H9 (cell line): ENCODE measurements at regions not wholly inside any gene's neighbourhood (a gene's known extent, or its start where the extent isn't known, plus 50 kb on each side); places are given as distances from the start of the nearest gene placed in this dataset.
"Not testable (repeated sequence)": the region's sequence is repeated elsewhere in the genome, so short reads cannot be mapped to it uniquely, and the experiment has no call there.

Source experiments
- DNase-seq: peaks from one replicate; pipeline ENCODE4 v3.0.0-alpha.2; 2017
- H2AFZ ChIP-seq: one replicate; pipeline ENCODE4 v1.6.1; 2013; ENCODE audit warnings: mild to moderate bottlenecking, low read length, control low read depth, moderate library complexity
- H2AK5ac ChIP-seq: 2 replicates; pipeline ENCODE4 v1.6.1; 2013; ENCODE audit warnings: low read length, control low read depth, mixed read lengths; ENCODE audit not compliant: insufficient read length
- H2BK120ac ChIP-seq: one replicate; pipeline ENCODE4 v1.6.1; 2013; ENCODE audit warnings: low read depth, mild to moderate bottlenecking, low read length, control low read depth, inconsistent platforms; ENCODE audit not compliant: poor library complexity, severe bottlenecking
- H2BK12ac ChIP-seq: 2 replicates; pipeline ENCODE4 v1.6.1; 2013; ENCODE audit warnings: low read length, control low read depth, mixed read lengths, low read depth; ENCODE audit not compliant: insufficient read length
- H2BK15ac ChIP-seq: 2 replicates; pipeline ENCODE4 v1.6.1; 2013; ENCODE audit warnings: low read depth, low read length, control low read depth
- H2BK20ac ChIP-seq: one replicate; pipeline ENCODE4 v1.6.1; 2013; ENCODE audit warnings: low read depth, mild to moderate bottlenecking, low read length, control low read depth, inconsistent platforms; ENCODE audit not compliant: poor library complexity, severe bottlenecking
- H2BK5ac ChIP-seq: 2 replicates; pipeline ENCODE4 v1.6.1; 2013; ENCODE audit warnings: low read length, control low read depth, mixed read lengths; ENCODE audit not compliant: insufficient read length
- H3K14ac ChIP-seq: 2 replicates; pipeline ENCODE4 v1.6.1; 2013; ENCODE audit warnings: low read length, control low read depth; ENCODE audit not compliant: insufficient read depth
- H3K18ac ChIP-seq: 2 replicates; pipeline ENCODE4 v1.6.1; 2013; ENCODE audit warnings: low read depth, mild to moderate bottlenecking, mixed read lengths, low read length, control low read depth; ENCODE audit not compliant: insufficient read length
- H3K23ac ChIP-seq: 2 replicates; pipeline ENCODE4 v1.6.1; 2013; ENCODE audit warnings: low read length, control low read depth, mixed read lengths, low read depth; ENCODE audit not compliant: insufficient read length
- H3K23me2 ChIP-seq: 2 replicates; pipeline ENCODE4 v1.6.1; 2013; ENCODE audit warnings: low read depth, mild to moderate bottlenecking, mixed read lengths, low read length, control low read depth; ENCODE audit not compliant: insufficient read length, poor library complexity, severe bottlenecking
- H3K27ac ChIP-seq: 2 replicates; pipeline ENCODE4 v1.5.1; 2013; ENCODE audit warnings: low read length, control low read depth, mixed read lengths, low read depth; ENCODE audit not compliant: insufficient read length
- H3K27me3 ChIP-seq: 2 replicates; pipeline ENCODE4 v1.6.1; 2013; ENCODE audit warnings: low read length, control low read depth, inconsistent platforms; ENCODE audit not compliant: insufficient read depth
- H3K4ac ChIP-seq: 2 replicates; pipeline ENCODE4 v1.6.1; 2013; ENCODE audit warnings: low read depth, mild to moderate bottlenecking, control low read depth, inconsistent platforms, low read length, moderate library complexity
- H3K4me1 ChIP-seq: 2 replicates; pipeline ENCODE4 v1.6.1; 2013; ENCODE audit warnings: low read length, control low read depth, inconsistent platforms; ENCODE audit not compliant: insufficient read depth
- H3K4me2 ChIP-seq: 2 replicates; pipeline ENCODE4 v1.6.1; 2013; ENCODE audit warnings: low read length, control low read depth, mixed read lengths; ENCODE audit not compliant: insufficient read length, insufficient read depth
- H3K56ac ChIP-seq: 2 replicates; pipeline ENCODE4 v1.6.1; 2013; ENCODE audit warnings: low read depth, mild to moderate bottlenecking, mixed read lengths, low read length, control low read depth; ENCODE audit not compliant: insufficient read length
- H3K79me1 ChIP-seq: 2 replicates; pipeline ENCODE4 v1.6.1; 2013; ENCODE audit warnings: low read depth, mild to moderate bottlenecking, moderate library complexity, low read length, control low read depth, inconsistent platforms; ENCODE audit not compliant: insufficient read depth, poor library complexity, severe bottlenecking
- H3K79me2 ChIP-seq: 2 replicates; pipeline ENCODE4 v1.6.1; 2013; ENCODE audit warnings: low read length, control low read depth, inconsistent platforms; ENCODE audit not compliant: insufficient read depth
- H3K9ac ChIP-seq: 2 replicates; pipeline ENCODE4 v1.6.1; 2013; ENCODE audit warnings: low read length, control low read depth, mixed read lengths; ENCODE audit not compliant: insufficient read length; ENCODE audit errors: extremely low read depth
- H3K9me3 ChIP-seq: one replicate; pipeline ENCODE4 v1.6.1; 2013; ENCODE audit warnings: low read depth, low read length, inconsistent platforms; ENCODE audit not compliant: control insufficient read depth
- H3T11ph ChIP-seq: one replicate; pipeline ENCODE4 v1.6.1; 2013; ENCODE audit warnings: mild to moderate bottlenecking, low read length, control low read depth, inconsistent platforms
- H4K20me1 ChIP-seq: one replicate; pipeline ENCODE4 v1.6.1; 2013; ENCODE audit not compliant: control insufficient read depth, insufficient read length, insufficient read depth
- H4K5ac ChIP-seq: 2 replicates; pipeline ENCODE4 v1.6.1; 2013; ENCODE audit warnings: low read depth, mild to moderate bottlenecking, mixed read lengths, low read length, control low read depth; ENCODE audit not compliant: insufficient read length
- H4K8ac ChIP-seq: replicated peaks from 2 replicates; pipeline ENCODE4 v1.6.1; 2013; ENCODE audit warnings: low read length, control low read depth, mixed read lengths, low read depth; ENCODE audit not compliant: insufficient read length
- H4K91ac ChIP-seq: 2 replicates; pipeline ENCODE4 v1.6.1; 2013; ENCODE audit warnings: low read depth, mild to moderate bottlenecking, moderate library complexity, mixed read lengths, low read length, control low read depth; ENCODE audit not compliant: insufficient read length
- H3K27ac Mint-ChIP-seq, 3 experiments: 2 replicates in 2 of 3; 3 replicates in 1 of 3; pipeline ENCODE4 v1.8.0; 2020 to 2021; ENCODE audit warnings: mixed read lengths in 3 of 3, mild to moderate bottlenecking in 1 of 3, moderate library complexity in 1 of 3
- H3K27me3 Mint-ChIP-seq: 2 replicates; pipeline ENCODE4 v1.8.0; 2021; ENCODE audit warnings: low read depth, mild to moderate bottlenecking, moderate library complexity, mixed read lengths
- H3K36me3 Mint-ChIP-seq, 3 experiments: 2 replicates in 2 of 3; 3 replicates in 1 of 3; pipeline ENCODE4 v1.8.0; 2020 to 2021; ENCODE audit warnings: low read depth in 3 of 3, mixed read lengths in 3 of 3; ENCODE audit not compliant: insufficient read depth in 1 of 3
- H3K4me1 Mint-ChIP-seq, 2 experiments: 2 replicates each; pipeline ENCODE4 v1.8.0; 2020; ENCODE audit warnings: mixed read lengths in 2 of 2
- H3K4me3 Mint-ChIP-seq, 2 experiments: 2 replicates in 1 of 2; 3 replicates in 1 of 2; pipeline ENCODE4 v1.8.0; 2020 to 2021; ENCODE audit warnings: mild to moderate bottlenecking in 2 of 2, mixed read lengths in 2 of 2, moderate library complexity in 1 of 2
- H3K9me3 Mint-ChIP-seq, 2 experiments: 2 replicates in 1 of 2; 3 replicates in 1 of 2; pipeline ENCODE4 v1.8.0; 2020; ENCODE audit warnings: mild to moderate bottlenecking in 2 of 2, mixed read lengths in 2 of 2, moderate library complexity in 1 of 2
- WGBS: extraction: QIAGEN DNeasy Blood & Tissue Kit; methylation state at CpG from one replicate; pipeline ENCODE4 v1.1.7; 2013; ENCODE audit warnings: missing lambda C conversion rate, low lambda C conversion rate, mixed read lengths; ENCODE audit not compliant: insufficient read length; ENCODE audit errors: extremely low coverage; 5-methylcytosine and 5-hydroxymethylcytosine counted together

- Mint-ChIP-seq H3K27ac (peak overlapping the region in 1 of 3 experiments; percentile 77; a peak in 1 of 7 replicates), H3K4me1 (peaks cover 6 to 10% of the 10 kb centered on the region in 2 experiments), H3K27me3 (peaks cover 31% of the 10 kb centered on the region)
- not testable (repeated sequence) for H3K27me3 ChIP-seq, H2AFZ ChIP-seq, H4K8ac ChIP-seq, H2BK5ac ChIP-seq, H3K4me1 ChIP-seq, H3T11ph ChIP-seq, H3K79me1 ChIP-seq, H2AK5ac ChIP-seq, H3K27ac ChIP-seq, H3K23ac ChIP-seq, H2BK20ac ChIP-seq, H4K91ac ChIP-seq, H3K79me2 ChIP-seq, H3K23me2 ChIP-seq, H3K9me3 ChIP-seq, H4K5ac ChIP-seq, H3K56ac ChIP-seq, H3K4me3 Mint-ChIP-seq, H3K4me2 ChIP-seq, H2BK12ac ChIP-seq, H3K14ac ChIP-seq, H4K20me1 ChIP-seq, DNase-seq, H3K18ac ChIP-seq, H2BK15ac ChIP-seq, H3K4ac ChIP-seq, H3K36me3 Mint-ChIP-seq, H3K9me3 Mint-ChIP-seq, H2BK120ac ChIP-seq, H3K9ac ChIP-seq
- no CpG with 5 or more reads among the region's 8 CpGs for WGBS
These were observed 93.2 kb upstream of the LRPAP1 start for GRCh38 chr4:3625286-3625875.

- H3K79me1 ChIP-seq, H3K4me1 ChIP-seq, H3K27ac ChIP-seq, H3K9me3 Mint-ChIP-seq, H2BK12ac ChIP-seq, H3K14ac ChIP-seq, H3K27ac Mint-ChIP-seq, H2BK15ac ChIP-seq, H3K9me3 ChIP-seq, H4K5ac ChIP-seq, H3K36me3 Mint-ChIP-seq, H3K18ac ChIP-seq, H3K9ac ChIP-seq, H4K20me1 ChIP-seq, H3K56ac ChIP-seq, H3T11ph ChIP-seq, H4K91ac ChIP-seq, H3K4me2 ChIP-seq, H4K8ac ChIP-seq, H3K27me3 ChIP-seq, H2BK20ac ChIP-seq, DNase-seq, H3K4ac ChIP-seq, H3K23me2 ChIP-seq, H2AK5ac ChIP-seq, H3K79me2 ChIP-seq, H2AFZ ChIP-seq, H2BK120ac ChIP-seq, H2BK5ac ChIP-seq, H3K23ac ChIP-seq: not testable (repeated sequence)
- peaks cover 40% of the 10 kb centered on the region for H3K27me3 Mint-ChIP-seq
- WGBS: no CpG with 5 or more reads among the region's 11 CpGs
- H3K4me1 Mint-ChIP-seq: peaks cover 6 to 14% of the 10 kb centered on the region in 2 experiments
- H3K4me3 Mint-ChIP-seq: peak overlapping the region in 1 of 2 experiments; percentile 55; a peak in 1 of 5 replicates
These were observed 91.6 kb upstream of the LRPAP1 start for GRCh38 chr4:3623809-3624329.
